ENCODE measurements at regions not wholly inside any gene's neighbourhood (a gene's known extent, or its start where the extent isn't known, plus 50 kb on each side); places are given as distances from the start of the nearest gene placed in this dataset.

GRCh38 chrX:22699581-22700091 is 300.1 kb upstream of the DDX53 start:
- in situ Hi-C loops (cut with HindIII; ENCODE audit: low pct_unique_long_range_greater_than_20kb, low sequenced_read_pairs): no loop called here
- no peak for DNase-seq (ENCODE audit: low read depth)

- in situ Hi-C loops (cut with HindIII; ENCODE audit: low pct_unique_long_range_greater_than_20kb, low sequenced_read_pairs): no loop called here
- DNase-seq (ENCODE audit: low read depth): no peak
These were observed 286.8 kb upstream of the DDX53 start for GRCh38 chrX:22712942-22713341.

- in situ Hi-C loops (cut with HindIII; ENCODE audit: low pct_unique_long_range_greater_than_20kb, low sequenced_read_pairs): no loop called here
- no peak for DNase-seq (ENCODE audit: low read depth)
These were observed 269.2 kb upstream of the DDX53 start for GRCh38 chrX:22730542-22730941.

GRCh38 chrX:22737541-22737940 is 262.2 kb upstream of the DDX53 start:
- in situ Hi-C loops (cut with HindIII; ENCODE audit: low pct_unique_long_range_greater_than_20kb, low sequenced_read_pairs): no loop called here
- no peak for DNase-seq (ENCODE audit: low read depth)

- in situ Hi-C loops (cut with HindIII; ENCODE audit: low pct_unique_long_range_greater_than_20kb, low sequenced_read_pairs): no loop called here
- DNase-seq (ENCODE audit: low read depth): no peak
These were observed 260.5 kb upstream of the DDX53 start for GRCh38 chrX:22739276-22739675.

GRCh38 chrX:22740836-22741235 is 258.9 kb upstream of the DDX53 start:
- in situ Hi-C loops (cut with HindIII; ENCODE audit: low pct_unique_long_range_greater_than_20kb, low sequenced_read_pairs): no loop called here
- no peak for DNase-seq (ENCODE audit: low read depth)

GRCh38 chrX:22742174-22742573 is 257.6 kb upstream of the DDX53 start:
- in situ Hi-C loops (cut with HindIII; ENCODE audit: low pct_unique_long_range_greater_than_20kb, low sequenced_read_pairs): no loop called here
- DNase-seq (ENCODE audit: low read depth): no peak

- DNase-seq (ENCODE audit: low read depth): no peak
- in situ Hi-C loops (cut with HindIII; ENCODE audit: low pct_unique_long_range_greater_than_20kb, low sequenced_read_pairs): no loop called here
These were observed 253.7 kb upstream of the DDX53 start for GRCh38 chrX:22746081-22746480.

- in situ Hi-C loops (cut with HindIII; ENCODE audit: low pct_unique_long_range_greater_than_20kb, low sequenced_read_pairs): no loop called here
- DNase-seq (ENCODE audit: low read depth): peak; percentile 32
These were observed 251.4 kb upstream of the DDX53 start for GRCh38 chrX:22748093-22748999.

GRCh38 chrX:22758807-22759481 is 240.8 kb upstream of the DDX53 start:
- in situ Hi-C loops (cut with HindIII; ENCODE audit: low pct_unique_long_range_greater_than_20kb, low sequenced_read_pairs): no loop called here
- DNase-seq (ENCODE audit: low read depth): no peak

GRCh38 chrX:22760513-22761057 is 239.2 kb upstream of the DDX53 start:
- DNase-seq (ENCODE audit: low read depth): no peak
- in situ Hi-C loops (cut with HindIII; ENCODE audit: low pct_unique_long_range_greater_than_20kb, low sequenced_read_pairs): no loop called here

- no peak for DNase-seq (ENCODE audit: low read depth)
- in situ Hi-C loops (cut with HindIII; ENCODE audit: low pct_unique_long_range_greater_than_20kb, low sequenced_read_pairs): no loop called here
These were observed 211.5 kb upstream of the DDX53 start for GRCh38 chrX:22788221-22788620.

GRCh38 chrX:22795671-22796070 is 204.1 kb upstream of the DDX53 start:
- in situ Hi-C loops (cut with HindIII; ENCODE audit: low pct_unique_long_range_greater_than_20kb, low sequenced_read_pairs): no loop called here
- no peak for DNase-seq (ENCODE audit: low read depth)

- in situ Hi-C loops (cut with HindIII; ENCODE audit: low pct_unique_long_range_greater_than_20kb, low sequenced_read_pairs): no loop called here
- DNase-seq (ENCODE audit: low read depth): peak; percentile 71
These were observed 199.4 kb upstream of the DDX53 start for GRCh38 chrX:22800360-22800759.

- DNase-seq (ENCODE audit: low read depth): peak; percentile 56
- in situ Hi-C loops (cut with HindIII; ENCODE audit: low pct_unique_long_range_greater_than_20kb, low sequenced_read_pairs): no loop called here
These were observed 199.0 kb upstream of the DDX53 start for GRCh38 chrX:22800806-22801205.

GRCh38 chrX:22803353-22803752 is 196.4 kb upstream of the DDX53 start:
- in situ Hi-C loops (cut with HindIII; ENCODE audit: low pct_unique_long_range_greater_than_20kb, low sequenced_read_pairs): no loop called here

GRCh38 chrX:22810876-22811275 is 188.9 kb upstream of the DDX53 start:
- in situ Hi-C loops (cut with HindIII; ENCODE audit: low pct_unique_long_range_greater_than_20kb, low sequenced_read_pairs): no loop called here
- no peak for DNase-seq (ENCODE audit: low read depth)

More at GRCh38 chrX:22803353-22803752, 196.4 kb upstream of the DDX53 start:
- DNase-seq (ENCODE audit: low read depth): no peak

GRCh38 chrX:22818061-22818460 is 181.7 kb upstream of the DDX53 start:
- in situ Hi-C loops (cut with HindIII; ENCODE audit: low pct_unique_long_range_greater_than_20kb, low sequenced_read_pairs): no loop called here
- DNase-seq (ENCODE audit: low read depth): no peak

- no peak for DNase-seq (ENCODE audit: low read depth)
- in situ Hi-C loops (cut with HindIII; ENCODE audit: low pct_unique_long_range_greater_than_20kb, low sequenced_read_pairs): no loop called here
These were observed 144.1 kb upstream of the DDX53 start for GRCh38 chrX:22855693-22856092.

Data from Caki2 (cell line).